IMR-90 (cell line): ENCODE measurements at regions not wholly inside any gene's neighbourhood (a gene's known extent, or its start where the extent isn't known, plus 50 kb on each side); places are given as distances from the start of the nearest gene placed in this dataset.

ENCODE experiments used
- ATAC-seq: fragments of 200-7000 bp; cut with Tn5 transposase; 2 replicates; pipeline ENCODE4 v1.9.1; 2020; ENCODE audit warnings: low read depth, mild to moderate bottlenecking, moderate library complexity
- BruUV-seq: library from RNA; stranded (reverse); fragments of 400-500 nt; replicated peaks from 2 replicates; lab custom pipeline; 2021; lab: Mats Ljungman, UMichigan
- CTCF ChIA-PET: fragments of 300-600 bp; formaldehyde crosslinking; extraction: SDS; loops from one replicate; lab custom pipeline; 2021; ENCODE audit warnings: antibody characterized with exemption; lab: Yijun Ruan, JAX
- POLR2A ChIA-PET: fragments of 300-600 bp; sonication (Branson Sonifier 250); formaldehyde crosslinking; loops from one replicate; lab custom pipeline; 2022; ENCODE audit warnings: antibody characterized with exemption; ENCODE audit not compliant: unreplicated experiment; lab: Charles Lee
- DNase-seq: peaks from one replicate; pipeline ENCODE4 v3.0.0; 2013
- H2AFZ ChIP-seq: replicated peaks from 2 replicates; pipeline ENCODE3; 2013; ENCODE audit warnings: low read length, mild to moderate bottlenecking; ENCODE audit not compliant: poor library complexity
- H2AK5ac ChIP-seq: 2 replicates; pipeline ENCODE4 v1.6.1; 2013; ENCODE audit warnings: low read depth, low read length, inconsistent platforms
- H2AK9ac ChIP-seq: replicated peaks from 2 replicates; pipeline ENCODE3; 2013; ENCODE audit warnings: mild to moderate bottlenecking, low read depth, low read length, moderate library complexity; ENCODE audit not compliant: poor library complexity
- H2BK120ac ChIP-seq: 2 replicates; pipeline ENCODE4 v1.6.1; 2013; ENCODE audit warnings: low read depth, low read length, inconsistent platforms
- H2BK15ac ChIP-seq: 3 replicates; pipeline ENCODE4 v1.6.1; 2013; ENCODE audit warnings: low read depth, low read length, inconsistent platforms
- H2BK20ac ChIP-seq: 2 replicates; pipeline ENCODE4 v1.6.1; 2013; ENCODE audit warnings: low read depth, mild to moderate bottlenecking, inconsistent platforms, low read length, moderate library complexity
- H2BK5ac ChIP-seq: 2 replicates; pipeline ENCODE4 v1.6.1; 2013; ENCODE audit warnings: mild to moderate bottlenecking, low read depth, low read length, inconsistent platforms; ENCODE audit not compliant: poor library complexity, severe bottlenecking
- H3K14ac ChIP-seq: replicated peaks from 2 replicates; pipeline ENCODE4 v1.6.1; 2013; ENCODE audit warnings: low read depth, low read length, inconsistent platforms
- H3K18ac ChIP-seq: 2 replicates; pipeline ENCODE4 v1.6.1; 2013; ENCODE audit warnings: low read depth, low read length, control low read depth
- H3K23ac ChIP-seq: 2 replicates; pipeline ENCODE4 v1.6.1; 2013; ENCODE audit warnings: low read depth, low read length, inconsistent platforms
- H3K27ac ChIP-seq: 2 replicates; pipeline ENCODE4 v1.5.1; 2013; ENCODE audit warnings: mild to moderate bottlenecking, control low read depth, low read length; ENCODE audit not compliant: insufficient read depth
- H3K27me3 ChIP-seq: 2 replicates; pipeline ENCODE4 v1.6.1; 2013; ENCODE audit warnings: low read length; ENCODE audit not compliant: control insufficient read depth, insufficient read depth
- H3K36me3 ChIP-seq: 2 replicates; pipeline ENCODE4 v1.6.1; 2013; ENCODE audit warnings: low read length, mixed read lengths; ENCODE audit not compliant: control insufficient read depth, insufficient read depth
- H3K4ac ChIP-seq: 2 replicates; pipeline ENCODE4 v1.6.1; 2013; ENCODE audit warnings: low read depth, low read length, inconsistent platforms
- H3K4me1 ChIP-seq: 2 replicates; pipeline ENCODE4 v1.6.1; 2013; ENCODE audit warnings: low read length, mixed read lengths; ENCODE audit not compliant: control insufficient read depth, insufficient read depth
- H3K4me2 ChIP-seq: 2 replicates; pipeline ENCODE4 v1.6.1; 2013; ENCODE audit warnings: low read depth, mild to moderate bottlenecking, control low read depth, low read length, moderate library complexity
- H3K4me3 ChIP-seq: 2 replicates; pipeline ENCODE4 v1.5.1; 2013; ENCODE audit warnings: low read depth, mild to moderate bottlenecking, control low read depth, low read length, moderate library complexity; ENCODE audit not compliant: insufficient read depth
- H3K56ac ChIP-seq: 2 replicates; pipeline ENCODE4 v1.6.1; 2013; ENCODE audit warnings: low read length, inconsistent platforms; ENCODE audit not compliant: insufficient read depth; ENCODE audit errors: extremely low read depth
- H3K79me1 ChIP-seq, 2 experiments: 2 replicates each; pipeline ENCODE4 v1.6.1; 2013; ENCODE audit warnings: low read length in 2 of 2, inconsistent platforms in 1 of 2, low read depth in 1 of 2
- H3K9ac ChIP-seq: 2 replicates; pipeline ENCODE4 v1.6.1; 2013; ENCODE audit warnings: low read depth, low read length, control low read depth
- H3K9me1 ChIP-seq: 2 replicates; pipeline ENCODE4 v1.6.1; 2013; ENCODE audit warnings: low read length, inconsistent platforms; ENCODE audit not compliant: insufficient read depth
- H3K9me3 ChIP-seq: 2 replicates; pipeline ENCODE4 v1.6.1; 2013; ENCODE audit warnings: low read length; ENCODE audit not compliant: control insufficient read depth, insufficient read depth
- H4K20me1 ChIP-seq: 2 replicates; pipeline ENCODE4 v1.6.1; 2013; ENCODE audit warnings: low read length, inconsistent platforms; ENCODE audit not compliant: insufficient read depth
- H4K5ac ChIP-seq: 2 replicates; pipeline ENCODE4 v1.6.1; 2013; ENCODE audit warnings: mild to moderate bottlenecking, low read depth, low read length, control low read depth
- H4K8ac ChIP-seq, 2 experiments: 2 replicates each; pipeline ENCODE4 v1.6.1; 2013; ENCODE audit warnings: low read depth in 2 of 2, low read length in 2 of 2, control low read depth in 1 of 2, inconsistent platforms in 1 of 2
- H4K91ac ChIP-seq: 2 replicates; pipeline ENCODE4 v1.6.1; 2013; ENCODE audit warnings: low read depth, low read length, inconsistent platforms; ENCODE audit not compliant: insufficient read depth
- BHLHE40 ChIP-seq: fragments of 150-350 bp; IDR thresholded peaks from 2 replicates; pipeline ENCODE4 v1.6.1; 2016; ENCODE audit warnings: mild to moderate bottlenecking, low read depth, low read length
- CEBPB ChIP-seq: IDR thresholded peaks from 2 replicates; pipeline ENCODE4 v1.6.1; 2012; ENCODE audit warnings: low read depth, low read length, improper control_type of control experiment
- CHD1 ChIP-seq: IDR thresholded peaks from 2 replicates; pipeline ENCODE4 v1.6.1; 2012; ENCODE audit warnings: low read depth, low read length, improper control_type of control experiment
- CTCF ChIP-seq: conservative IDR thresholded peaks from 2 replicates; pipeline ENCODE4 v1.5.1; 2012; ENCODE audit warnings: mild to moderate bottlenecking, low read depth, low read length, improper control_type of control experiment
- FOS ChIP-seq: fragments of 150-350 bp; IDR thresholded peaks from 2 replicates; pipeline ENCODE4 v1.6.1; 2016; ENCODE audit warnings: low read depth, low read length
- MAFK ChIP-seq: IDR thresholded peaks from 2 replicates; pipeline ENCODE4 v1.6.1; 2012; ENCODE audit warnings: low read depth, low read length, improper control_type of control experiment
- MAZ ChIP-seq: IDR thresholded peaks from 2 replicates; pipeline ENCODE4 v1.6.1; 2012; ENCODE audit warnings: low read depth, mild to moderate bottlenecking, low read length, improper control_type of control experiment, moderate library complexity, borderline replicate concordance
- MXI1 ChIP-seq: IDR thresholded peaks from 2 replicates; pipeline ENCODE4 v1.6.1; 2012; ENCODE audit warnings: low read depth, mild to moderate bottlenecking, low read length, moderate library complexity, borderline replicate concordance
- NFE2L2 ChIP-seq: fragments of 150-350 bp; IDR thresholded peaks from 2 replicates; pipeline ENCODE4 v1.6.1; 2016; ENCODE audit warnings: low read depth, mild to moderate bottlenecking, low read length
- POLR2A ChIP-seq: IDR thresholded peaks from 2 replicates; pipeline ENCODE4 v1.6.1; 2012; ENCODE audit warnings: mild to moderate bottlenecking, low read depth, low read length
- RAD21 ChIP-seq: IDR thresholded peaks from 2 replicates; pipeline ENCODE4 v1.6.1; 2012; ENCODE audit warnings: low read length, improper control_type of control experiment
- RCOR1 ChIP-seq: IDR thresholded peaks from 2 replicates; pipeline ENCODE4 v1.6.1; 2012; ENCODE audit warnings: mild to moderate bottlenecking, low read length, improper control_type of control experiment; ENCODE audit not compliant: insufficient replicate concordance
- RFX5 ChIP-seq: IDR thresholded peaks from 2 replicates; pipeline ENCODE4 v1.8.0; 2012; ENCODE audit warnings: low read depth, mild to moderate bottlenecking, low read length, moderate library complexity
- SMC3 ChIP-seq: fragments of 150-350 bp; IDR thresholded peaks from 2 replicates; pipeline ENCODE4 v1.6.1; 2016; ENCODE audit warnings: low read depth, mild to moderate bottlenecking, antibody characterized with exemption, low read length, moderate library complexity
- WGBS, 2 experiments: methylation state at CpG; one replicate each; pipeline versions ENCODE4 v1.1.5 to v1.1.7; 2013; ENCODE audit warnings: missing lambda C conversion rate in 2 of 2; ENCODE audit not compliant: insufficient read length in 1 of 2; ENCODE audit errors: extremely low coverage in 2 of 2; 5-methylcytosine and 5-hydroxymethylcytosine counted together
- dilution Hi-C: fragments of 300-500 bp; cut with HindIII; formaldehyde crosslinking; loops from one replicate; pipeline ENCODE4 v1.14.3; 2018; ENCODE audit warnings: low sequenced_read_pairs; ENCODE audit not compliant: unreplicated experiment
- in situ Hi-C: fragments of 300-500 bp; cut with MboI; formaldehyde crosslinking; loops from 3 replicates; pipeline ENCODE4 v1.14.3; 2019; ENCODE audit warnings: low sequenced_read_pairs, inconsistent platforms, mixed read lengths
- intact Hi-C: fragments of 100-400 bp; cut with micrococcal nuclease; formaldehyde crosslinking; loops from 2 replicates; pipeline ENCODE4 v1.10.0; 2022
- TF ChIP-seq, protein P1 (sequence below): fragments of 150-350 bp; IDR thresholded peaks from 2 replicates; pipeline ENCODE4 v1.6.1; 2016; ENCODE audit warnings: low read depth, mild to moderate bottlenecking, low read length, moderate library complexity, borderline replicate concordance
- TF ChIP-seq, protein P2 (sequence below): fragments of 150-350 bp; IDR thresholded peaks from 2 replicates; pipeline ENCODE4 v1.6.1; 2017; ENCODE audit warnings: mild to moderate bottlenecking, antibody characterized with exemption, low read length, low read depth

DNA sequence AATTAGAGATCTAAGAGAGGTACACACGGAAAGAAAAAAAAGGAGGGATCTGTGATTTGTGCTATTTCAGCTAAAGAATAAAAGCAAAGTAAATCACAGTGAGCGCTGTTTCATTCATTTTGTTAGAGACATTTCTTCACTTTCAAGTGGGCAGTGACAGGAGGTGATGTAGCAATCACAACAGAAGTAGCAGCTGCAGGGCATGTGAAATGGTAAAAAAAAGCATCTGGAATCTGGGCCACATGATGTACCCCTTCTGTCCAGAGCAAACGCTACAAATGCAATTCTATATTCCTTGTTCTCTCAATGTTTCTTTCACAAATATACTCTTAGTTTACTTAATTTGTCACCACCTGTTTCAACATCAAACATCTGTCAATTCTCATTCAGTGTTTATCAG, 786.5 kb downstream of the LRRIQ3 start:
- in situ Hi-C loops (no loop called here), intact Hi-C loops (no loop called here), dilution Hi-C loops (no loop called here)
- CTCF ChIA-PET = no interaction called here
- no peaks in the 10 kb centered on the region for H3K4me1 ChIP-seq
- H3K9me3 ChIP-seq = 0 out of 2 replicates have a peak, but pooled peaks cover 5% of the 10 kb centered on the region
- H2AK5ac ChIP-seq = no peak overlapping the region
- ATAC-seq = no peak
- TF ChIP-seq POLR2A (no peak), FOS (no peak), SMC3 (no peak), RCOR1 (no peak), MAFK (no peak), RFX5 (no peak), CHD1 (no peak), BHLHE40 (no peak), RAD21 (no peak), MAZ (no peak), NFE2L2 (no peak), CEBPB (no peak), CTCF (no peak), MXI1 (no peak)
- TF ChIP-seq, protein P1, sequence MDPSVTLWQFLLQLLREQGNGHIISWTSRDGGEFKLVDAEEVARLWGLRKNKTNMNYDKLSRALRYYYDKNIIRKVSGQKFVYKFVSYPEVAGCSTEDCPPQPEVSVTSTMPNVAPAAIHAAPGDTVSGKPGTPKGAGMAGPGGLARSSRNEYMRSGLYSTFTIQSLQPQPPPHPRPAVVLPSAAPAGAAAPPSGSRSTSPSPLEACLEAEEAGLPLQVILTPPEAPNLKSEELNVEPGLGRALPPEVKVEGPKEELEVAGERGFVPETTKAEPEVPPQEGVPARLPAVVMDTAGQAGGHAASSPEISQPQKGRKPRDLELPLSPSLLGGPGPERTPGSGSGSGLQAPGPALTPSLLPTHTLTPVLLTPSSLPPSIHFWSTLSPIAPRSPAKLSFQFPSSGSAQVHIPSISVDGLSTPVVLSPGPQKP = no peak
- TF ChIP-seq, protein P2, sequence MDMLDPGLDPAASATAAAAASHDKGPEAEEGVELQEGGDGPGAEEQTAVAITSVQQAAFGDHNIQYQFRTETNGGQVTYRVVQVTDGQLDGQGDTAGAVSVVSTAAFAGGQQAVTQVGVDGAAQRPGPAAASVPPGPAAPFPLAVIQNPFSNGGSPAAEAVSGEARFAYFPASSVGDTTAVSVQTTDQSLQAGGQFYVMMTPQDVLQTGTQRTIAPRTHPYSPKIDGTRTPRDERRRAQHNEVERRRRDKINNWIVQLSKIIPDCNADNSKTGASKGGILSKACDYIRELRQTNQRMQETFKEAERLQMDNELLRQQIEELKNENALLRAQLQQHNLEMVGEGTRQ = no peak
- POLR2A ChIA-PET = no interaction called here
- H4K5ac ChIP-seq = no peak overlapping the region
- no peak overlapping the region for H2BK15ac ChIP-seq
- no peak for DNase-seq
- no peak overlapping the region for H2AK9ac ChIP-seq
- H3K9ac ChIP-seq = no peak overlapping the region
- H2BK5ac ChIP-seq = no peak overlapping the region
- H3K56ac ChIP-seq = no peak overlapping the region
- no CpG with 5 or more reads among the region's 3 CpGs for WGBS, 2 experiments
- H3K27me3 ChIP-seq = no peaks in the 10 kb centered on the region
- no TSS peak for BruUV-seq
- no peaks in the 10 kb centered on the region for H4K20me1 ChIP-seq
- H4K8ac ChIP-seq = no peak overlapping the region
- no peak overlapping the region for H3K23ac ChIP-seq
- no peak overlapping the region for H2BK20ac ChIP-seq
- no peak overlapping the region for H4K91ac ChIP-seq
- no peak overlapping the region for H3K4ac ChIP-seq
- no peak overlapping the region for H3K4me3 ChIP-seq
- H2BK120ac ChIP-seq = no peak overlapping the region
- H3K14ac ChIP-seq = no peak overlapping the region
- H3K4me2 ChIP-seq = no peak overlapping the region
- no peaks in the 10 kb centered on the region for H3K36me3 ChIP-seq
- no peak overlapping the region for H2AFZ ChIP-seq
- H3K79me1 ChIP-seq = no peaks in the 10 kb centered on the region
- no peak overlapping the region for H3K18ac ChIP-seq
- no peaks in the 10 kb centered on the region for H3K9me1 ChIP-seq
- H3K27ac ChIP-seq = no peak overlapping the region
